NCI-H1694 treated with DMSO at 0.1 percent for 48 hours (cell line): ENCODE measurements at regions not wholly inside any gene's neighbourhood (a gene's known extent, or its start where the extent isn't known, plus 50 kb on each side); places are given as distances from the start of the nearest gene placed in this dataset.

Experiments
- DNase-seq: peaks from one replicate; lab custom pipeline; 2025; lab: John Stamatoyannopoulos, UW

- peak; percentile 21 for DNase-seq
Observed at GRCh38 chr17:74088285-74088933, 115.1 kb upstream of the RPL38 start.

GRCh38 chr17:74088934-74089329, 114.5 kb upstream of the RPL38 start:
- no peak for DNase-seq

GRCh38 chr17:74089380-74089779, 114.1 kb upstream of the RPL38 start:
- DNase-seq = no peak

- peak; percentile 92 for DNase-seq
Observed at GRCh38 chr17:74089869-74090464, 113.5 kb upstream of the RPL38 start.

GRCh38 chr17:74094651-74095050, 108.8 kb upstream of the RPL38 start:
- no peak for DNase-seq

GRCh38 chr17:74096456-74096855, 107.0 kb upstream of the RPL38 start:
- no peak for DNase-seq

- no peak for DNase-seq
Observed at GRCh38 chr17:74097450-74098135, 105.9 kb upstream of the RPL38 start.

GRCh38 chr17:74098136-74099024, 105.1 kb upstream of the RPL38 start:
- DNase-seq = no peak

- no peak for DNase-seq
Observed at GRCh38 chr17:74099442-74100340, 103.8 kb upstream of the RPL38 start.

GRCh38 chr17:74104921-74105320, 98.6 kb upstream of the RPL38 start:
- DNase-seq = no peak

GRCh38 chr17:74107107-74107506, 96.4 kb upstream of the RPL38 start:
- no peak for DNase-seq

- DNase-seq = no peak
Observed at GRCh38 chr17:74108126-74108705, 95.3 kb upstream of the RPL38 start.

- no peak for DNase-seq
Observed at GRCh38 chr17:74110467-74110866, 93.0 kb upstream of the RPL38 start.

GRCh38 chr17:74113326-74113725, 90.2 kb upstream of the RPL38 start:
- no peak for DNase-seq

- no peak for DNase-seq
Observed at GRCh38 chr17:74113952-74114351, 89.5 kb upstream of the RPL38 start.

GRCh38 chr17:74114881-74115470, 88.5 kb upstream of the RPL38 start:
- DNase-seq = no peak

- DNase-seq = no peak
Observed at GRCh38 chr17:74115586-74115985, 87.9 kb upstream of the RPL38 start.

- no peak for DNase-seq
Observed at GRCh38 chr17:74116087-74116717, 87.3 kb upstream of the RPL38 start.

GRCh38 chr17:74117087-74117698, 86.3 kb upstream of the RPL38 start:
- no peak for DNase-seq

- peak; percentile 74 for DNase-seq
Observed at GRCh38 chr17:74117999-74118421, 85.5 kb upstream of the RPL38 start.
